ENCODE measurements at regions not wholly inside any gene's neighbourhood (a gene's known extent, or its start where the extent isn't known, plus 50 kb on each side); places are given as distances from the start of the nearest gene placed in this dataset.

DNA sequence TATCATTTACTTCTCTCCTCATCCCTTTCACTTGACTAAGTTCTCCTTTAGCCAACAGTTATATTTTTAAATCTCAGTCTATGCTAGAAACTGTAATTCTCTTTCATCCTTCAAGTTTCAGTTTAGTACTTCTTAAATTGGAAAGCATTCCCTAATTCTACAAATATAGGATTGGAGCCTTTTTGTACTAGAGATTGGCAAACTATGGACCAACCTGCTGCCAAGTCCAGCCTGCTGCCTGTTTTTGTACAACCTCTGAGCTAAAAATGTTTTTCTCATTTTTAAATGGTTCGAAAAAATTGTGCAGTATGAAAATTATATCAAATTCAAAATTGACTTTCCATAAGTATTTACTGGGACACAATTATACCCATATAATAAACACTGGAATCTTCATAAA, 1381.5 kb upstream of the SPRY2 start:
- no peak for FAIRE-seq

GRCh38 chr13:81721400-81721799, 1380.5 kb upstream of the SPRY2 start:
- FAIRE-seq, result no peak

DNA sequence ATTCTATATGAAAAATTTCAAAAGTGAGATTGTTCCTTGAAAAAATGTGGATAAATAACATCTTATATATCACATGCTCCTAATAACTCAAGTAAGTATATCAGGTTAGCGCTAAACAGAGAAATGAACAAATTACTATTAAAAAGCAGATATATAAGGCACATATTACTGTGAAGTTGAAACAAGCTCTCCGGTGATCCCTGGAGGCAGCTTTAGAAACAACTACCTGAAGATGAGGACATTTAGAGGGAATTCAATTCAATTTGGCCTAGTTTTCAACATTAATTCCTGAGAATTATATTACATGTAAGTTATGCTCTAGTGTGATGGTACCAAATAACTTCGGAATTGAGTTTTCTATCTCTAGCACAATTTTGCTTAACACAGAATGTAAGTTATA, 1373.6 kb upstream of the SPRY2 start:
- no peak for FAIRE-seq

DNA sequence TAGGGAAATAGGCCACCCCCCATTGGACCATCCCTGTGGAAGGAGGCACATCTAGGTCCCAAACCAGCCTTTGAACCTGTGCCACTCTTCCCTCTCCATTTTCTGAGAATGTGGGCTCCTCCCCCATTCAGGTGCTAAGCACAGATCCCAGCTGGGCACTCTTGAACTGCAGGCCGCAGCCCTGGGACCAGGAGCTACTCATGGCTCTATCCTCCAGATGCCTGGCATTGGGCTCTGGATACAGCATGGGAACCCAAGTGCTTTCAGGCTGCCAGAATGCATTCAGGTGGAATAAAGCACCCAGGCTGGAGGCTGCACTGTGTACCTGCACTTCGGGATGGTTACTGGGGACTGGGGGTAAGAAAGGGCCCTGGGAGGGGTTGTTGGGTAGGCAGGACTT, 1372.3 kb upstream of the SPRY2 start:
- FAIRE-seq, result no peak

- no peak for FAIRE-seq
Measured at GRCh38 chr13:81697826-81698225, 1356.9 kb upstream of the SPRY2 start.

- FAIRE-seq, result no peak
Measured at GRCh38 chr13:81686877-81687276, 1346.0 kb upstream of the SPRY2 start.

DNA sequence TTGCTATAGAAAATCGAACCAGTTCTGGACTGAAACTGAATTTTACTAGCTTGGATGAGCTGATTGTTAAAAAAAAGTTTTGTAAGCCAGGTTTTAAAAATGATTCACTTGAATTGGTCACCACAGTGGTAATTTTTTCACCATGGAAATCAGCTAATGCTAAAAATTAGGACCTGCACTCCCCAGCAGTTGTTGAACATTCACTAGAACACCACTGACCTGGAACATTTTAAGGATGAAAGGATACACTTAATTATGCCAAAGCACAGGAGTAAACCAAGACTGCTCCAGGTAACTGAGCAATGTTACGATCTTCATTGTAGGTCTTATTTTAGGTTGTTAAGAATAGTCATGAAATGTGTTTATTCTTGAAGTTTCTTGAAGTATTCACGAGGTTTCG, 1342.6 kb upstream of the SPRY2 start:
- no peak for FAIRE-seq

DNA sequence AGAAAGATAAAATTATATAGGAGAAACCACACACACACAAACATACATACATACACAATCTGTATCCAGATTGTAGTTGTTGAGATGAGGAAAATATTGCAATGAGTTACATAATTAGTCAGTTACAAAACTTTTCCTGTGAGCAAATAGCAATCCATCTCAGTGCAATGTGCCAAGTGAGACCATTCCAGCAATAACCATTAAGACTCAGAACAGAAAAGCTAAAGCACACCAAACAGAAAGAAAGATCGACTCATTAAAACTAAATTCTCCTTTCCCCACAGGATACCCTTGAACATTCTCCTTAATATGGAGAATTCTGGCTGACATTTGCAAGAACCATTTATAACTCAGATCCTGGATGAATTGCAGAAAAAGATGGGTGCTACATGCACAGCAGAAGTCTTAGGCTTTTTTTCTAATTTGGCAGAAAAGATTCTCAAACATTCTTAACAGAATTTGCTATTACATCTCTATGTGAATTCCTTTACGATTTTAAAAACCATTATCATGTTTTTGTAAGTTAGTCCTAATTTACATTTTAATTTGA, 1341.2 kb upstream of the SPRY2 start:
- no peak for FAIRE-seq

DNA sequence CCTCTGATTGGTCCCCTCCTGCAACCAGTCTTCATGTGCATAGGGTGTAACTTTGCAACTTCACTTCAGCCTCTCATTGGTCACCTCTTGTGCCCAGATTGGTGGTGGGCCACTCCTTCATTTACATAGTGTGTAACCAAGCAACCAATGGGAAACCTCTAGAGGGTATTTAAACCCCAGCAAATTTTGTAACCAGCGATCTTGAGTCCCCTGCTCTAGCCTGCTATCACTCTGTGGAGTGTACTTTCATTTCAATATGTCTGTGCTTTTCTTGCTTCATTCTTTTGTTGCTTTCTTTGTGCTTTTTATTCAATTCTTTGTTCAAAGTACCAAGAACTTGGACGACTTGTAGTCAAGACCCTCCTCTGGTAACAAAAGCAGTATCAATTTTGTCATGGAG, 1336.9 kb upstream of the SPRY2 start:
- no peak for FAIRE-seq

DNA sequence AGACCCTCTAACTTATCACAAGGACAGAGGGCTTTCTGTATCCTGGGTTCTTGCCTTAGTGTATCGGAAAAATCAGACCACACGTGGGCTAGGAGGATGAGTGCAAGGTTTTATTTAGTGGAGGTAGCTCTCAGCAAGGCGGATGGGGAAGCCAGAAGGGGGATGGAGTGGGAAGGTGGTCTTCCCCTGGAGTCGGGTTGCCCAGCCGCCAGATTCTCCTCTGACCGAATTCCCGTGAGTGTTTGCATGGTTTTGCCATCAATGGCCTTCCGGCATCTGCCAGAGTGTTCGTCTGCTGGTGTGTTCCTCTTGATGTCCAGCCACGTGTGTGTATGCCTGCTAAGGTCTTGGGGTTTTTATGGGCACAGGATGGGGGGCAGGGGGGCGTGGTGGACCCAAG, 1335.1 kb upstream of the SPRY2 start:
- FAIRE-seq, result no peak

GRCh38 chr13:81671064-81671463, 1330.1 kb upstream of the SPRY2 start:
- FAIRE-seq, result no peak

DNA sequence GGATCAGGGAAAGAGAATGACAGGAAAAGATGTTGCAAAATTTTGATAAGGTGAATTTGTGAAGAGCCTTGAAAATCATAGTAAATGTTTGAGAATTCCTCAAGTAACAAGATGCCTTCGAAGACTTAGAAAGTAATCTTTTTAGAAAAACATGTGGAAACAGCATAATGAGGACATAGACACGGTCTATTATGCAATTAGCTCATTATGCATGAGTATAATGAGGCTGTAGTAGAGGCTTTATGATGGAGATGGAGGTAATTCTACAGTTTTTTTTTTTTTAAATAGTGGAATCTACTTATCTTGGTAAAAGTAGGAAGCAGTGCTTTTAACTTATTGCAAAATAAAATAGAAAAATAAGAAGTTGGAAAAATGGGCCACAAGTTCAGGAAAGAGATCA, 1329.1 kb upstream of the SPRY2 start:
- FAIRE-seq, result no peak

DNA sequence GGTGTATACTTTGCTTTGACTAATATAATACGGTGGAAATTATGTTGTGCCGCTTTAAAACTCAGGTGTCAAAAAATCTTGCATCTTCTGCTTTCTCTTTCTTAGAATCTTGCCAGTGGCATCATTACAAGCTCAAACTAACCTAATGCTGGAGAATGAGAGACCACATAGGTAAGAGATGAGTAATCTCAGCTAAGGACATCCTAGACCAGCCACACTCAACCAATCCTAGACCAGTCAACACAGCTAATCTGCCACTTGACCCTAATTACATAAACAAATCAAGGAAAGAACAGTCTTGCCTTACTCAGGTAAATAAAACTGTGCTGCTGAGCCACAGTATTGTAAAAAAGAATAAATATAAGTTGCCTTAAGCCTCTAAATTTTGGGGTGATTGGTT, 1323.9 kb upstream of the SPRY2 start:
- no peak for FAIRE-seq

DNA sequence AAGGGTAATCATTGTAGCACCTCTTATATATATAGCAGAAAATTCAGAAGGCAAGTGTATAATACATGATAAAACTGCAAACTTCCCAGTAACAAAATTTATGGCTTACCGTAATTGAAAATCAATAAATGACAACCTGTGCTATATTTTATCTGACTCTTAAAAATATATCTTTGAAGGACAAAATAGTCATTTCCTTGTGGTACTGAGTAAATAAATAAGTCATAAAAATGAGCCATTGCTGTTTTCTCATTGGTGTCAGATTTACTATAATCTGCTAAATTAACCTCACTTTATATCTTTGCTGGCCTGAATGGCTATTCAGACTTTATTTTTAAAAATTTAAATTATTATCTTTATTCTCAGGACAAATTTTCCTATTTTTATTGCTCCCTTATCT, 1319.1 kb upstream of the SPRY2 start:
- FAIRE-seq, result no peak

- FAIRE-seq, result no peak
Measured at GRCh38 chr13:81658598-81659370, 1317.9 kb upstream of the SPRY2 start.

DNA sequence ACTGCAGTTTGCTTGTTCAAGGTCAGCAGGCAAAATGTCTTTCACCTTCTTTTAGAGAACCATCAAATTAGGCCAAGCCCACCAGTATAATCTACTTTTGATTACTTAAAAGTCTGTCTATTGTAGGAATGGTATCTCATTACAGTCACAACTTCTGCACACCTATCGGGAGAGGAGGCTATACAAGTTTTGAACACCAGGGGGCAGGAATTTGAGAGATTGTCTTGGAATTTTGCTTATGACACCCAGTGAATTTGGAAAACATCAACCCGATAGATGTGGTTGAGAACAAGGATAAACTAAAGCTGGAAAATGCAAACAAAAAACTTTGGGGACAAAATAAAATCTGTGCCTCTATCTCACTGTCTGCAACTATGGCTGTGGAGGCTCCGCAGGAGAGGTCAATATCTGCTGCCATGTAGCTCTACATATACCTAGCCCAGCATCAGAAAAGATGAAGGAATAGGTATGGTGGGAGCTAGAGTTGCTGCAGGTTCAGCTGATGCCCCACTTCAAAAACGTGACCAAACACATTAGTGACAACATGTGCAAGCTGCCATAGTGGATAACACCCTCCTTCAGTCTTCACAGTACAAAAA, 1299.2 kb upstream of the SPRY2 start:
- no peak for FAIRE-seq

DNA sequence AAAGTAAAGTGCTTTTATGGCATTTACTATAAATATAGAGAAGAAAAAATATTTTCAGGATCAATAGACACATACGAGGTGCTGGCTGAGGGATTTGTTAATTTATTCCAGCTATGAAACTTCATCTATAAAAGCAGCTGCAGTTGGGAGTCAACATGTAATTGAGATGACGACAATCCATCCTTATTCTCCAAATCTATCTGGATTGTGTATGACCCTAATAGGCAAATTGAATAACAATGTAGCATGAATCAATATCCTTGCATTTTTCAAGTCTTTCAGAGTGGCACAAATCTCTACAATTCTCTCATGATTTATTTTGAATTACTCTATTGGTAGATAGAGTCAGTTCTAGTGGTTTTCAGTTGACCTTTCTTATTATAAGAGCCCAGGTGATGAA, 1296.5 kb upstream of the SPRY2 start:
- no peak for FAIRE-seq

DNA sequence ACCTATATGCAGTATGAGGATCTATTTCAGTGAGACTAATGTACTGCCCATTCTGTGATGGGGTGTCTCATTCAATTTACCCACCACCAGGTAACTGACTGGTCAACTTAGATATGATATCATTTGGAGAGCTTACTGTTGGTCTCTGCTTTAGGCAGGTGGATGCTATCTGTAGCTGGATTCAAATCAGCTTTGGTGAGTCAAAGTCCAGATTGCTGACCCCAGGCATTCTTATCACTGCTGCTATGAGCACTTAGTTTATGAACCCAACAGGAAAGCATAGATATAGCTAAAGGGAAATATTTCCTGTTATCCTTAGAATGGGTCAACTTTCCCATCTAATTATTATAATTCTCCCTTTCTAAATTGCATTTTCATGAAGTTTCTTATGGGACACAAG, 1295.2 kb upstream of the SPRY2 start:
- FAIRE-seq, result no peak

DNA sequence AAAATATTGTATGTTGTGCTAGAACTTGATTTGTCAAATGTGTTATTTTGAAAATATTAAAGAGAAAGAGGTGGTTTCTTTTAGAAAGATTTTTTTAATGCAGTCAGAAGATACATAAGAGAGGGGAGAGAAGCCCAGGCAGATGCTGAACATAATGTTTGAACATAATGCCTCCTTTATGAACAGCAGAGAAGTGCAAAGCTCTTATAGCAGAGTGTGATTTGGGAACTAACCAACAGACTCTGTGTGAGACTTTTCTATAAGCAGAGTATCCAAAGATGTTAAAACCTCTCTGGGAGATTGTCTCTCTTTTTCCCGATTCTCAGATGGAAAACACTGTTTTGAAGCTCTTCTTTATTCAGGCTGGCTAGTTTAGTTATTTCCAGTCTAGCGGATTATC, 1274.1 kb upstream of the SPRY2 start:
- no peak for FAIRE-seq

- FAIRE-seq, result no peak
Measured at GRCh38 chr13:81610644-81611043, 1269.7 kb upstream of the SPRY2 start.

GRCh38 chr13:81609335-81609734, 1268.4 kb upstream of the SPRY2 start:
- FAIRE-seq, result no peak

DNA sequence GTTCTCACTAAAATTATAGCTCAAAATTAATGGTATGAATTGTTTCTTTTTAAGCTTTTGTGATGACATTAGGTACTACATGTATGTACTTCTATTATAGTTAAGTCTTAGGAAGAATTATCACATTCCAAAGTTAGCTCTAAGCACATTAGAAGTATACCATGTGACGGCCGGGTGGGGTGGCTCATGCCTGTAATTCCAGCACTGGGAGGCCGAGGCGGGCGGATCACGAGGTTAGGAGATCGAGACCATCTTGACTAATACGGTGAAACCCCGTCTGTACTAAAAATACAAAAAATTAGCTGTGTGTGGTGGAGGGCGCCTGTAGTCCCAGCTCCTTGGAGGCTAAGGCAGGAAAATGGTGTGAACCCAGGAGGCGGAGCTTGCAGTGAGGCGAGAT, 1265.1 kb upstream of the SPRY2 start:
- no peak for FAIRE-seq

GRCh38 chr13:81602241-81602640, 1261.3 kb upstream of the SPRY2 start:
- FAIRE-seq, result no peak

- no peak for FAIRE-seq
Measured at GRCh38 chr13:81597101-81597500, 1256.2 kb upstream of the SPRY2 start.

Measured in islet of Langerhans (tissue), 1 donor.